GM23338 (cell line): ENCODE measurements at regions not wholly inside any gene's neighbourhood (a gene's known extent, or its start where the extent isn't known, plus 50 kb on each side); places are given as distances from the start of the nearest gene placed in this dataset.

Source experiments
- ATAC-seq: fragments of 200-7000 bp; cut with Tn5 transposase; 3 replicates; pipeline ENCODE4 v1.9.1; 2020
- DNase-seq: peaks from one replicate; pipeline ENCODE4 v3.0.0-alpha.2; 2015; ENCODE audit warnings: low spot score
- H2AFZ ChIP-seq: fragments of 200-600 bp; sonication (generic); 2 replicates; pipeline ENCODE4 v1.8.0; 2016; ENCODE audit warnings: antibody characterized with exemption, mild to moderate bottlenecking, moderate library complexity
- H3F3A ChIP-seq: fragments of 200-600 bp; sonication (generic); replicated peaks from 2 replicates; pipeline ENCODE4 v1.8.0; 2017; ENCODE audit warnings: antibody characterized with exemption, mixed run types, low read depth
- H3K27ac ChIP-seq: fragments of 200-600 bp; sonication (generic); 2 replicates; pipeline ENCODE4 v1.6.1; 2016; ENCODE audit warnings: low read depth
- H3K27me3 ChIP-seq: fragments of 200-600 bp; sonication (generic); 2 replicates; pipeline ENCODE4 v1.8.0; 2016; ENCODE audit warnings: mild to moderate bottlenecking, mixed run types, moderate library complexity; ENCODE audit not compliant: insufficient read depth
- H3K36me3 ChIP-seq: fragments of 200-600 bp; sonication (generic); 2 replicates; pipeline ENCODE4 v1.8.0; 2016; ENCODE audit warnings: mild to moderate bottlenecking; ENCODE audit not compliant: insufficient read depth
- H3K4me1 ChIP-seq: fragments of 200-600 bp; sonication (generic); 2 replicates; pipeline ENCODE4 v1.8.0; 2016; ENCODE audit warnings: mild to moderate bottlenecking, moderate library complexity; ENCODE audit not compliant: insufficient read depth
- H3K4me2 ChIP-seq: fragments of 200-600 bp; sonication (generic); 2 replicates; pipeline ENCODE4 v1.7.1; 2017; ENCODE audit warnings: mixed run types
- H3K4me3 ChIP-seq: fragments of 200-600 bp; sonication (generic); 2 replicates; pipeline ENCODE4 v1.6.1; 2016; ENCODE audit warnings: mixed run types
- H3K79me2 ChIP-seq: fragments of 200-600 bp; sonication (generic); replicated peaks from 2 replicates; pipeline ENCODE4 v1.8.0; 2017; ENCODE audit warnings: mild to moderate bottlenecking; ENCODE audit not compliant: insufficient read depth
- H3K9me2 ChIP-seq: fragments of 200-600 bp; sonication (generic); 2 replicates; pipeline ENCODE4 v1.8.0; 2017; ENCODE audit not compliant: insufficient read depth
- H4K20me1 ChIP-seq: fragments of 200-600 bp; sonication (generic); replicated peaks from 2 replicates; pipeline ENCODE4 v1.8.0; 2017; ENCODE audit warnings: mild to moderate bottlenecking; ENCODE audit not compliant: insufficient read depth
- H3K27ac Mint-ChIP-seq: 2 replicates; pipeline ENCODE4 v1.8.0; 2020; ENCODE audit warnings: inconsistent platforms, mild to moderate bottlenecking, moderate library complexity, mixed read lengths
- H3K27me3 Mint-ChIP-seq: 3 replicates; pipeline ENCODE4 v1.8.0; 2022; ENCODE audit warnings: low read depth, mild to moderate bottlenecking, moderate library complexity, mixed read lengths, inconsistent platforms; ENCODE audit not compliant: insufficient read depth, poor library complexity
- H3K36me3 Mint-ChIP-seq: 3 replicates; pipeline ENCODE4 v1.8.0; 2021; ENCODE audit warnings: low read depth, mild to moderate bottlenecking, inconsistent platforms, moderate library complexity, mixed read lengths
- H3K4me1 Mint-ChIP-seq: 3 replicates; pipeline ENCODE4 v1.8.0; 2020; ENCODE audit warnings: mild to moderate bottlenecking, inconsistent platforms, mixed read lengths
- H3K4me3 Mint-ChIP-seq: 3 replicates; pipeline ENCODE4 v1.8.0; 2021; ENCODE audit warnings: moderate library complexity, mild to moderate bottlenecking, inconsistent platforms, mixed read lengths
- H3K9me3 Mint-ChIP-seq: 3 replicates; pipeline ENCODE4 v1.8.0; 2020; ENCODE audit warnings: moderate library complexity, mild to moderate bottlenecking, inconsistent platforms, mixed read lengths
- CTCF ChIP-seq, 2 experiments: fragments of 200-600 bp in 1 of 2; sonication (generic) in 1 of 2; conservative IDR thresholded peaks; 2 replicates each; pipeline versions ENCODE4 v1.5.1 to v1.6.1; 2016 to 2017; ENCODE audit warnings: antibody characterized with exemption in 2 of 2, low read depth in 2 of 2, mild to moderate bottlenecking in 2 of 2, moderate library complexity in 1 of 2
- EZH2 ChIP-seq: fragments of 200-600 bp; sonication (generic); IDR thresholded peaks from one replicate; pipeline ENCODE4 v1.8.0; 2017; ENCODE audit warnings: antibody characterized with exemption, mild to moderate bottlenecking, low read depth; ENCODE audit not compliant: unreplicated experiment
- JUNB ChIP-seq: IDR thresholded peaks from one replicate; pipeline ENCODE4 v1.6.1; 2016; ENCODE audit warnings: antibody characterized with exemption; ENCODE audit not compliant: unreplicated experiment
- NANOG ChIP-seq: IDR thresholded peaks from 2 replicates; pipeline ENCODE4 v1.6.1; 2016; ENCODE audit warnings: antibody characterized with exemption, borderline replicate concordance
- POLR2AphosphoS5 ChIP-seq: IDR thresholded peaks from 2 replicates; pipeline ENCODE4 v1.6.1; 2016; ENCODE audit warnings: antibody characterized with exemption, low read depth
- REST ChIP-seq: IDR thresholded peaks from one replicate; pipeline ENCODE4 v1.6.1; 2018; ENCODE audit warnings: antibody characterized with exemption; ENCODE audit not compliant: unreplicated experiment
- STAT1 ChIP-seq: IDR thresholded peaks from one replicate; pipeline ENCODE4 v1.6.1; 2016; ENCODE audit warnings: antibody characterized with exemption; ENCODE audit not compliant: unreplicated experiment
- ZNF462 ChIP-seq: fragments of 250-450 bp; sonication (Bioruptor Pico); IDR thresholded peaks from 2 replicates; pipeline ENCODE4 v1.5.0; 2020; ENCODE audit warnings: mild to moderate bottlenecking, moderate library complexity

- TF ChIP-seq ZNF462 (no peak), POLR2AphosphoS5 (no peak), EZH2 (no peak), STAT1 (no peak)
Measured at GRCh38 chr11:90836031-90836430, 613.2 kb upstream of the CHORDC1 start (continued).

- ATAC-seq (no peak), DNase-seq (no peak)
- H3K4me1 ChIP-seq, result no peaks in the 10 kb centered on the region
- no peak overlapping the region for H3K27ac Mint-ChIP-seq
- no peaks in the 10 kb centered on the region for H3K27me3 Mint-ChIP-seq
- H3K4me3 Mint-ChIP-seq, result no peak overlapping the region
- no peaks in the 10 kb centered on the region for H4K20me1 ChIP-seq
- no peaks in the 10 kb centered on the region for H3K9me3 Mint-ChIP-seq
- H3K36me3 ChIP-seq, result no peaks in the 10 kb centered on the region
- H3K4me1 Mint-ChIP-seq, result no peaks in the 10 kb centered on the region
- H3K79me2 ChIP-seq, result no peaks in the 10 kb centered on the region
- no peaks in the 10 kb centered on the region for H3K27me3 ChIP-seq
- no peaks in the 10 kb centered on the region for H3F3A ChIP-seq
- no peak overlapping the region for H3K4me3 ChIP-seq
- no peak overlapping the region for H3K4me2 ChIP-seq
- H3K9me2 ChIP-seq, result no peaks in the 10 kb centered on the region
- H3K36me3 Mint-ChIP-seq, result no peaks in the 10 kb centered on the region
- no peak overlapping the region for H2AFZ ChIP-seq
- no peak overlapping the region for H3K27ac ChIP-seq
- no peak for TF ChIP-seq CTCF (conservative IDR thresholded peaks at IDR 0.05; ENCODE audit: low read depth in 2 of 2)
- no peak for TF ChIP-seq NANOG
- no peak for TF ChIP-seq JUNB
- no peak for TF ChIP-seq REST
Measured at GRCh38 chr11:90823446-90823845, 600.6 kb upstream of the CHORDC1 start.
